GM19463 (cell line): ENCODE measurements at regions not wholly inside any gene's neighbourhood (a gene's known extent, or its start where the extent isn't known, plus 50 kb on each side); places are given as distances from the start of the nearest gene placed in this dataset.

ENCODE experiments used
- ATAC-seq: cut with Tn5 transposase; IDR thresholded peaks from one replicate; pipeline ENCODE4 v1.9.1; 2021; ENCODE audit warnings: mild to moderate bottlenecking, moderate library complexity; ENCODE audit not compliant: unreplicated experiment

GRCh38 chr10:21068026-21068656 lies 171.0 kb upstream of the NEBL start:
- no peak for ATAC-seq

DNA sequence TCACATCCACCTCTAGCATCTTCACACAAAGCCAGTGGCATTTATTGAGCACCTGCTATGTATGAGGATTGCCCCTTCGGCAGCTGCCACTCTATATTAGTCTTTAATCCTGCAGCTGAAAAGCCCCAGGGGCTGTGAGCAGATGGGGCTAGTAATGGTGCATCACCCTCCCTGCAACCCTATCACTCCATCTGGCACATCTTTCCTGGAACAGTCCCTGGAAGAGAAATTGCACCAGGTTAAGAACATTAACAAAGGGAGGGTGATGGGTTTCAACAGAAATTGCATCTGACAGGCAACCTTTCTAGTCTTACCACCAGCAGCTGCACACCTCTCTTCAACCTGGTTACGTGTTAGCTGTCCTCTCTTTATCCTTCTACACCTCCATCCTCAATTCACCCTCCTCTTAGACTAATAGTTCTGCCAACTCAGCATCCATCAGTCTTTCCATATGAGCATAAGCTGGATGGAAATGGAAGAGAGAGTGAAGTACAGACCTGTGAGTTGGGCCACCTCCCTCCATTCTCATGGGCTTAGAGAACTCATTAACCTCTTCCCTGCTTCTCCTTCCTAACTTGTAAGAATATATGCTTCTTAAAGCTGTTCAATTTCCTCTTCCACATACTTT lies 168.6 kb upstream of the NEBL start:
- no peak for ATAC-seq

- no peak for ATAC-seq
Observed at GRCh38 chr10:21061982-21062381, 164.9 kb upstream of the NEBL start.

- ATAC-seq = no peak
Observed at GRCh38 chr10:21061184-21061583, 164.1 kb upstream of the NEBL start.

DNA sequence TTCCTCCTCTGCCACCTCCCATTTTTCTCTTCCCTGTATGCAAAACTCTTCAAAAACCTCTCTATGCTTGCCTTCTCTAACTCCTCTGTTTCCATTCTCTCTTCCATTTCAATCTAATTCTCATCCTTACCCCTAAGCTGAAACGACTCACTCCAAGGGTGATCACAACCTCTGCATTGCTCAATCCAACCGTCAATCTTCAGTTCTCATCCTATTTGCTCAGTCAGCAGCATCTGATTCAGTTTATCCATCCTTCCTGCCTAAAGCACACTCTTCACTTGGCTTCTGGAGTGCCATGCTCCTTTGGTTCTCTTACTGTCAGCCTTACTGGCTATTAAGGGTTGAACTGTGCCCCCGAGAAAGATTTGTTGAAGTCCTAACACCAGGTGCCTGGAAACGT lies 163.5 kb upstream of the NEBL start:
- ATAC-seq = no peak

DNA sequence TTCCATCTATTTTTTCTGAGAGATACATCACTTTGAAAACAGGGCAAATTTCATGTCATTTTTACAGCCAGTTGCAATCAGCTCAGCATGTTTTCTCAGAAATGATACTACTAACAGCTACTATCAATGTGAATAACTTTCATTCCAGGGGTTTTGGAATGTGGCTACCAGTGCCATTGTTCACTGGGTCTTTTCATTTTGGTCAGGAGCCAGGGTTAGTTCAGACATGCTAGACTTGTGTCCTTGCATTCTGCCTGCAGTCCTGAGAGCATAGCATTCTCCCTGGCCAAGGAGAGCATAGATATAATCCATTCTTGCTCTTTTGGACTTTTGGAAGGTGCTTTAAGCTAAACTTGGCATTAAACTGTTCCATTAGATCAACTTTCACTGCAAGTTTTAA lies 160.9 kb upstream of the NEBL start:
- ATAC-seq = no peak

- ATAC-seq = no peak
Observed at GRCh38 chr10:21057436-21057835, 160.3 kb upstream of the NEBL start.

DNA sequence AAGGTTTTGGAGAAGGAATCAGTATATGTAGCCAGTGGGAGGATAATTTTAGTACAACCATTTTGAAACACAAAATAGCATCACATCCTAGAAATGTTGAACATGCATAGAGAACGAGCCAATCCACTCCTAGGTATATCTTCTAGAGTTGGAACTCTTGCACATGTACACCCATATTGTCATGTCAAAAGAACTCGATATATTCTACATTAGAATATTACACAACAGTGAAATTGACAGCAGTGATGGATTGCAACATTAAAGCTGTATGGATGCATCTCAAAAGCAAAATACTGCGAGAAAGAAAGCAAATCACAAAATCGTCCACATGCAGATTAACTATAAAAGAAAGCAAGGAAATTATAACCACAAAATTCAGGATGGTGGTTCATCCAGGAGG lies 159.3 kb upstream of the NEBL start:
- no peak for ATAC-seq

GRCh38 chr10:21055339-21056135 lies 158.4 kb upstream of the NEBL start:
- ATAC-seq = no peak

DNA sequence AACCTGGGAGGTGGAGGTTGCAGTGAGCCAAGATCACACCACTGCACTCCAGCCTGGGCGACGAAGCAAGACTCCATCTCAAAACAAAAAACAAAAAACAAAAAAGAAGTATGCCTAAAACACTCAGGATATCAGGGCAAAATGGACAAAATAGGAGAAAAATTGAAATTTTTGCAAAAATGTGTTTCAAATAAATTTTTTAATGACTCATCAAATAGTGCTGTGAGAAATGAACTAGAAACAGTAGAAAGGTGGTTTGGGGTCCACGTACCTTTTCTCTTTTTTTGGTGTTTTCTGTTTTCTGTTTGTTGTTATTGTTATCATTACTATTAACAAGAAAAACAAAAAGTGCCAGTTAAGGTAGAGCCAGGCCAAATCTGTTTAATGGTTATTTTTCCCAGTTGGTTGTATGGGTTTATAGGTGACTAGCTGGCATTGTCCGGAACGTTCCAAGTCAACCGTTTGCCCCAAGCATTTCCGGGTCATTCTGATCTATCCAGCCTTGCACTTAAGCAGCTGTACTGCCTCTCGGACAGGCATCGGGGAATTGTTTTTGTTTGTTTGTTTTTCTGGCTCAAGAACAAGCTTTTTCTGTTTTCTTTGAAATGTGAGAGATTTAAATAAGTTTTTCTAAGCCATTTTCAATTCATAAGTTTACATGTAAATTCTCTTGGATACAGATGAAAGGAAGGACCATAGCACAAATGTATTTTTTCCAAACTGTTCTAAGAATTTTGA lies 157.0 kb upstream of the NEBL start:
- no peak for ATAC-seq

- no peak for ATAC-seq
Observed at GRCh38 chr10:21052709-21053104, 155.6 kb upstream of the NEBL start.

DNA sequence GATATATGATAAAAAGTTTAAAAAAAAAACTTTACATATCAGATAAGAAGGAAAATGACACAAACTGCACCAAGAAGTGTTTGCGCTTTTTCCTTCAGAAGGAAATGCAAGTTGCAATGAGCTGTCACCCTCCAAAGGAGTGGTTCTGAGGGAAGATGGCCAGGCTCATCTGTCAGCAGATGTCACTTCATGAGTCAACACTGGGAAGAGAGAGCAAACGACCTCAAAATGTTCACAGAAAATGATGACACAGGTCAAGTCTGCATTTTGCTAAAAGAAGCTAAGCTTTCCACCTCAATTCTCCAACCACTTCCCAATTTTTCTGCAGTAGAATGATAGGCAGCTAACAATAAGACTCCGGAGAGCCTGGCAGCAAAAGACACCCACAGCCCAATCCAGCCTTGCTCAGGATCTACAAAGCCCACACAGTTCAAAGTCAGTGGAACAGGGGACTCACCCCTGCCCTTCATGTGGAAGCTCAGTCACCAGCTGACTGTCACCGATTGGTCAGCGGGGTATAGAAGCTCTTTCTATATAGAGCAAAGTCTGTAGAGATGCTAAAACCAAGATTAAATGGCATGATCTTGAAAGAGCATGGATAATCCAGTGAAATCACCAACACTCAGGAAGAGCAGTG lies 155.1 kb upstream of the NEBL start:
- no peak for ATAC-seq

DNA sequence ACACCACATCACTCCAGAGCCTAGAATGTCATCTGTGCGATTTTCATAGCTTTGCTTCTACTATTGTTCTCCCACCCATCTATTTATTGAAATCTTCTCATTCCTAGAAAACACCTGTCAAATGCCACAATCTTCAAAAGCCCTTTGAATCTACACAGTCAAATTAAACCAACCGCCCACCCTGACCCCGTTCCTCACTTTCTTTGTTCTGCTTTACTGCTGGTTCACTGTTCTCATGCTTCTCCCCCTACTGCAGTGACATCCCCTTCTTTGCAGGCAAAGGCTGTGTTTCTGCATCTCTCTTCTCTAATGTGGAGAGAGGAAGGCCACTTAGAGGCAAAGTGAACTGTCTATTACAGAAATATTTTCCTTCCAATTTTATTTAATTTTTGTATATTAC lies 152.4 kb upstream of the NEBL start:
- no peak for ATAC-seq

DNA sequence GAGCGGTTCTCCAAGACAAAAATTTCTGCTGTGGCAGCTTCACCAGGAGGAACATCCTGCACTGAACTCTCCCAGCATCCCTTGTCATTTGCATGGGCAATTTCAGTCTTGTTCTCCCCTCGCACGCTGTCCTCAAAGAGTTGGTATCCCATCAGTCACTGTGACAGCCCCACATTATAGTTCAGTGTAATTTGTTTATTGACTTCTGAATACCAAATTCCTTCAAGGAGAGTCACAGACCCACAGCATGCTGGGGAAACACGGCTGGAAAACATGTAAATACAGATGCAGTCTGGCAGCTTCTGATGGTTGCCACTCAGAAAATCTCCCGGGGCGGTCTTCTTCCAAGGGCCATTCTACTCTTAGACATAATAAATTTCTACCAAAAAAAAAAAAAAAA lies 151.0 kb upstream of the NEBL start:
- no peak for ATAC-seq

DNA sequence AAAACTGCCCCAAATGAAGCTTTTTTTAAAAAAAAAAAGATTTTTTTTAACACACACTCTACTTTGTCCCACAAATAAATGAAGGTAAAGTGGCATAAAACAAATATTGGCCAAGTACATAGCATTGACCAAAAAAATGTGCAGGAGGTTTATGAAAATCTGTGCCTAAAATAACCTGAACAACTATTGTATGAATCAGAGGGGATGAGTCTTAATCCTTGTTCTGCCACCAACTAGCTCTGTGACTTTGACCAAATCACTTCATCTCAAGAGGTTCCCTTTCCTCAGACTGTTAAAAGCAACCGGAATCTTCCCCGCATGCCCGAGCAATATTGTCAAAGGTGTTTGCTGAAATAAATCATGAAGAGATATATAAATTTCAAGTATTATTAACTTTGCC lies 150.4 kb upstream of the NEBL start:
- no peak for ATAC-seq

- no peak for ATAC-seq
Observed at GRCh38 chr10:21047096-21047495, 150.0 kb upstream of the NEBL start.

GRCh38 chr10:21043044-21043443 lies 145.9 kb upstream of the NEBL start:
- no peak for ATAC-seq

- ATAC-seq = no peak
Observed at GRCh38 chr10:21042536-21042935, 145.4 kb upstream of the NEBL start.

- ATAC-seq = no peak
Observed at GRCh38 chr10:21041763-21042458, 144.8 kb upstream of the NEBL start.

DNA sequence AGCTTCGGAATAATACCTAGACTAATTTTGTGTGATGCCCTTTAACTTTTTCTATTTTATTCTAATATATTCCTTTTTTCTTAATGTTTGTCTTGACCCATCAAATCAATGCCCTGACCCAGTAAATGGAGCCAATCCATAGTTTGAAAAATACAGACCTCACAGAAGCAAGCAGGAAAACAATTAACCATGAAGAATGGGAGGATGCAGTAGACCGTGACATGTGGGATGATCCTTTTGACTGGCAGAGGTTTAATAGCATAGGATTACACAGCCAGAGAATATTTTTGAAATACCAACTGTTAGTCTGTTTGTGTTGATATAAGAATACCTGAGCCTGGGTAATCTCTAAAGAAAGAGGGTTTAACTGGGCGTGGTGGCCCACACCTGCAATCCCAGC lies 142.6 kb upstream of the NEBL start:
- ATAC-seq = no peak

- ATAC-seq = no peak
Observed at GRCh38 chr10:21036757-21037156, 139.6 kb upstream of the NEBL start.
